Endodermal cell (in vitro differentiated cells): ENCODE measurements at regions not wholly inside any gene's neighbourhood (a gene's known extent, or its start where the extent isn't known, plus 50 kb on each side); places are given as distances from the start of the nearest gene placed in this dataset.
"Not testable (repeated sequence)": the region's sequence is repeated elsewhere in the genome, so short reads cannot be mapped to it uniquely, and the experiment has no call there.

Experiments
- DNase-seq: peaks from one replicate; pipeline ENCODE4 v3.0.0-alpha.2; 2017
- H3K27ac ChIP-seq: 2 replicates; pipeline ENCODE4 v1.5.1; 2013; ENCODE audit warnings: mild to moderate bottlenecking, low read depth, low read length, moderate library complexity
- H3K27me3 ChIP-seq: 2 replicates; pipeline ENCODE4 v1.6.1; 2013; ENCODE audit warnings: mild to moderate bottlenecking, low read length, moderate library complexity; ENCODE audit not compliant: insufficient read depth, control insufficient read depth, poor library complexity, severe bottlenecking
- H3K36me3 ChIP-seq: 2 replicates; pipeline ENCODE4 v1.7.0; 2013; ENCODE audit warnings: mild to moderate bottlenecking, low read length, moderate library complexity; ENCODE audit not compliant: control insufficient read depth, insufficient read depth
- H3K4me1 ChIP-seq: one replicate; pipeline ENCODE4 v1.7.0; 2013; ENCODE audit warnings: low read length; ENCODE audit not compliant: control insufficient read depth, insufficient read depth
- H3K4me3 ChIP-seq: 2 replicates; pipeline ENCODE4 v1.5.1; 2013; ENCODE audit warnings: mild to moderate bottlenecking, low read length, moderate library complexity
- H3K9ac ChIP-seq: 2 replicates; pipeline ENCODE4 v1.6.1; 2013; ENCODE audit warnings: mild to moderate bottlenecking, low read length, moderate library complexity; ENCODE audit not compliant: poor library complexity, severe bottlenecking; ENCODE audit errors: extremely low read depth
- H3K9me3 ChIP-seq: 2 replicates; pipeline ENCODE4 v1.6.1; 2013; ENCODE audit warnings: mild to moderate bottlenecking, low read length, moderate library complexity; ENCODE audit not compliant: control insufficient read depth
- H3K27ac Mint-ChIP-seq: 2 replicates; pipeline ENCODE4 v1.8.0; 2020; ENCODE audit warnings: mixed read lengths
- H3K27me3 Mint-ChIP-seq: 2 replicates; pipeline ENCODE4 v1.8.0; 2021; ENCODE audit warnings: mild to moderate bottlenecking, mixed read lengths; ENCODE audit not compliant: insufficient read depth
- H3K36me3 Mint-ChIP-seq: 2 replicates; pipeline ENCODE4 v1.8.0; 2020; ENCODE audit warnings: low read depth, mixed read lengths
- H3K4me1 Mint-ChIP-seq: 2 replicates; pipeline ENCODE4 v1.8.0; 2020; ENCODE audit warnings: mixed read lengths
- H3K4me3 Mint-ChIP-seq: 2 replicates; pipeline ENCODE4 v1.8.0; 2020; ENCODE audit warnings: mild to moderate bottlenecking, moderate library complexity, mixed read lengths
- H3K9me3 Mint-ChIP-seq: 2 replicates; pipeline ENCODE4 v1.8.0; 2020; ENCODE audit warnings: mild to moderate bottlenecking, mixed read lengths
- WGBS, 2 experiments: methylation state at CpG; one replicate each; pipeline versions ENCODE4 v1.1.5 to v1.1.7; 2013; ENCODE audit warnings: missing lambda C conversion rate in 2 of 2, mixed read lengths in 1 of 2; ENCODE audit not compliant: insufficient coverage in 1 of 2, insufficient read length in 1 of 2; 5-methylcytosine and 5-hydroxymethylcytosine counted together
- TF ChIP-seq, protein P1 (sequence below): fragments of 200-600 bp; sonication (generic); conservative IDR thresholded peaks from 2 replicates; pipeline ENCODE4 v1.5.0; 2021; ENCODE audit warnings: antibody characterized with exemption, mild to moderate bottlenecking

DNA sequence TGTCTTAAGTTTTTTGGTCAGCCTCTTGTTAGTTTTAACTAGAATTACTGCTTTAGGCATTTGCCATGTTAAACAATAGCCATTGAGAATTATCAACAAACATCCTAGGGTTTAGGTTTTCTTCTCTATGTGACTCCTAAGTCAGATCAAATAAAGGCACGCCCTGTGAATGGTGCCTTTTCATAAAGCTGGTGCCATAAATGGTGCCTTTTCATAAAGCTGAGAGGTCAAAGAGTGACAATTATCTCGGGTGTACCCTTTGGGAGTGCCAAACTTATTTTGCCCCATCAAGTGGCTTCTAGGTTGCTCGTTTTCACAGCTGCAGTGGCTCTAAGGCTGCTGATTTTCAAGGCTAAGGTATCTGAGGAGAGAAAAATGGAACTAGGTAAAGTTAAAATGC is 391.6 kb downstream of the DMRTA1 start:
- Mint-ChIP-seq H3K27ac (no peak overlapping the region), H3K9me3 (peaks cover 10% of the 10 kb centered on the region), H3K4me1 (no peaks in the 10 kb centered on the region), H3K27me3 (no peaks in the 10 kb centered on the region), H3K4me3 (no peak overlapping the region), H3K36me3 (no peaks in the 10 kb centered on the region)
- Histone ChIP-seq H3K9me3 (peaks cover 12% of the 10 kb centered on the region), H3K27ac (no peak overlapping the region), H3K4me1 (no peaks in the 10 kb centered on the region), H3K36me3 (no peaks in the 10 kb centered on the region), H3K9ac (no peak overlapping the region), H3K4me3 (no peak overlapping the region), H3K27me3 (no peaks in the 10 kb centered on the region)
- TF ChIP-seq, protein P1, sequence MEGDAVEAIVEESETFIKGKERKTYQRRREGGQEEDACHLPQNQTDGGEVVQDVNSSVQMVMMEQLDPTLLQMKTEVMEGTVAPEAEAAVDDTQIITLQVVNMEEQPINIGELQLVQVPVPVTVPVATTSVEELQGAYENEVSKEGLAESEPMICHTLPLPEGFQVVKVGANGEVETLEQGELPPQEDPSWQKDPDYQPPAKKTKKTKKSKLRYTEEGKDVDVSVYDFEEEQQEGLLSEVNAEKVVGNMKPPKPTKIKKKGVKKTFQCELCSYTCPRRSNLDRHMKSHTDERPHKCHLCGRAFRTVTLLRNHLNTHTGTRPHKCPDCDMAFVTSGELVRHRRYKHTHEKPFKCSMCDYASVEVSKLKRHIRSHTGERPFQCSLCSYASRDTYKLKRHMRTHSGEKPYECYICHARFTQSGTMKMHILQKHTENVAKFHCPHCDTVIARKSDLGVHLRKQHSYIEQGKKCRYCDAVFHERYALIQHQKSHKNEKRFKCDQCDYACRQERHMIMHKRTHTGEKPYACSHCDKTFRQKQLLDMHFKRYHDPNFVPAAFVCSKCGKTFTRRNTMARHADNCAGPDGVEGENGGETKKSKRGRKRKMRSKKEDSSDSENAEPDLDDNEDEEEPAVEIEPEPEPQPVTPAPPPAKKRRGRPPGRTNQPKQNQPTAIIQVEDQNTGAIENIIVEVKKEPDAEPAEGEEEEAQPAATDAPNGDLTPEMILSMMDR: no peak
- 81 to 86% methylated on average over 3 of the region's 3 CpGs for WGBS, 2 experiments
- DNase-seq: no peak

GRCh38 chr9:22840641-22841040 is 394.0 kb downstream of the DMRTA1 start:
- no peaks in the 10 kb centered on the region for H3K27me3 ChIP-seq
- H3K9me3 ChIP-seq: peaks cover 30% of the 10 kb centered on the region
- H3K4me3 ChIP-seq: no peak overlapping the region
- no peak overlapping the region for H3K27ac Mint-ChIP-seq
- no peak overlapping the region for H3K4me3 Mint-ChIP-seq
- DNase-seq: no peak
- H3K36me3 ChIP-seq: no peaks in the 10 kb centered on the region
- no peaks in the 10 kb centered on the region for H3K27me3 Mint-ChIP-seq
- H3K9ac ChIP-seq: no peak overlapping the region
- TF ChIP-seq, protein P1: no peak
- H3K27ac ChIP-seq: no peak overlapping the region
- H3K4me1 ChIP-seq: no peaks in the 10 kb centered on the region
- no peaks in the 10 kb centered on the region for H3K4me1 Mint-ChIP-seq
- H3K9me3 Mint-ChIP-seq: peaks cover 32% of the 10 kb centered on the region
- peaks cover 13% of the 10 kb centered on the region for H3K36me3 Mint-ChIP-seq

DNA sequence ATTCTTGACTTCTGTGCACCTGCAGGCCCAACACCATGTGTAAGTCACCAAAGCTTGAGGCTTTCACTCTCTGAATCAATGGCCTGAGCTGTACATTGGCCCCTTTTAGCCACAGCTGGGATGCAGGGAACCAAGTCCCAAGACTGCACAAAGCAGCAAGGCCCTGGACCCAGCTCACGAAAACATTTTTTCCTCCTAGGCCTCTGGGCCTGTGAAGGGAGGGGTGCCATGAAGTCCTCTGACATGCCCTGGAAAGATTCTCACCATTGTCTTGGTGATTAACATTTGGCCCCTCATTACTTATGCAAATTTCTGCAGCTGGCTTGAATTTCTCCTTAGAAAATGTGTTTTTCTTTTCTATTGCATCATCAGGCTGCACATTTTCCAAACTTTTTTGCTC is 398.6 kb downstream of the DMRTA1 start:
- 100% methylated on average over 1 of the region's 1 CpG; no CpG with 5 or more reads in 1 of the 2 experiments for WGBS, 2 experiments
- not testable (repeated sequence) for H3K4me1 Mint-ChIP-seq, H3K36me3 ChIP-seq, H3K27ac ChIP-seq, H3K27me3 Mint-ChIP-seq, H3K4me3 Mint-ChIP-seq, H3K9ac ChIP-seq, H3K27me3 ChIP-seq, H3K27ac Mint-ChIP-seq, H3K4me1 ChIP-seq
- H3K9me3 ChIP-seq: peaks cover 58% of the 10 kb centered on the region
- peaks cover 60% of the 10 kb centered on the region for H3K9me3 Mint-ChIP-seq
- peak; percentile 41 for DNase-seq
- peaks cover 19% of the 10 kb centered on the region for H3K36me3 Mint-ChIP-seq
- H3K4me3 ChIP-seq: peak overlapping the region; percentile 53

- H3K27ac ChIP-seq: no peak overlapping the region
- H3K9ac ChIP-seq: no peak overlapping the region
- H3K36me3 Mint-ChIP-seq: no peaks in the 10 kb centered on the region
- no peaks in the 10 kb centered on the region for H3K4me1 ChIP-seq
- TF ChIP-seq, protein P1: no peak
- H3K4me3 Mint-ChIP-seq: no peak overlapping the region
- H3K9me3 ChIP-seq: peaks cover 13% of the 10 kb centered on the region
- no peaks in the 10 kb centered on the region for H3K27me3 Mint-ChIP-seq
- H3K9me3 Mint-ChIP-seq: peaks cover 14% of the 10 kb centered on the region
- H3K27me3 ChIP-seq: no peaks in the 10 kb centered on the region
- no peak overlapping the region for H3K4me3 ChIP-seq
- no peaks in the 10 kb centered on the region for H3K36me3 ChIP-seq
- H3K4me1 Mint-ChIP-seq: peaks cover 2% of the 10 kb centered on the region
- DNase-seq: no peak
- no peak overlapping the region for H3K27ac Mint-ChIP-seq
Observed at GRCh38 chr9:22855980-22856379, 409.4 kb downstream of the DMRTA1 start.
